ENCODE measurements at regions not wholly inside any gene's neighbourhood (a gene's known extent, or its start where the extent isn't known, plus 50 kb on each side); places are given as distances from the start of the nearest gene placed in this dataset.

DNA sequence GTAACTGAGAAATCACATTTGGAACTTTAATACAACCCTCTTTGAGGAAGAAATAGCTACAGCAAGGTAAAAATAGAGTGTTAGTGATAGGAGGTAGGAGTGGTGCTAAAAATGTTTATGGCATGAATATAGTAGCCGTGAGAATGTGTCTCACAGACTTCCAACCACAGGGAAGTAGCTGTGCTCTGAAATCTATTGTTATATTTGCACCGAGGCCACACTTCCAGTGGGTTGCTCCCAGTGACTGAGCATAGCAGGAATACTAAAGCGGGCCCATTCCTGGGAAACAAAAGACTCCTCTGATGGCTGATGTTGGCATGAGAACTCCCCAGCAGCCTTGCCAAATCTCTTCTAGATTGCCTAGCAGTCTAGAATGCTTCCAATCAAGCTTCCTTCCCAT is 174.1 kb upstream of the PLXNC1 start:
- TF ChIP-seq CEBPB (tag; IDR thresholded peaks at IDR 0.05) (no peak), POLR2A (conservative IDR thresholded peaks at IDR 0.05) (no peak), CTCF (IDR thresholded peaks at IDR 0.05 in 2 of 3, conservative IDR thresholded peaks at IDR 0.05 in 1 of 3; ENCODE audit: insufficient read depth in 2 of 3, low read depth in 1 of 3, low read length in 3 of 3) (no peak)
- TF ChIP-seq, protein P1, sequence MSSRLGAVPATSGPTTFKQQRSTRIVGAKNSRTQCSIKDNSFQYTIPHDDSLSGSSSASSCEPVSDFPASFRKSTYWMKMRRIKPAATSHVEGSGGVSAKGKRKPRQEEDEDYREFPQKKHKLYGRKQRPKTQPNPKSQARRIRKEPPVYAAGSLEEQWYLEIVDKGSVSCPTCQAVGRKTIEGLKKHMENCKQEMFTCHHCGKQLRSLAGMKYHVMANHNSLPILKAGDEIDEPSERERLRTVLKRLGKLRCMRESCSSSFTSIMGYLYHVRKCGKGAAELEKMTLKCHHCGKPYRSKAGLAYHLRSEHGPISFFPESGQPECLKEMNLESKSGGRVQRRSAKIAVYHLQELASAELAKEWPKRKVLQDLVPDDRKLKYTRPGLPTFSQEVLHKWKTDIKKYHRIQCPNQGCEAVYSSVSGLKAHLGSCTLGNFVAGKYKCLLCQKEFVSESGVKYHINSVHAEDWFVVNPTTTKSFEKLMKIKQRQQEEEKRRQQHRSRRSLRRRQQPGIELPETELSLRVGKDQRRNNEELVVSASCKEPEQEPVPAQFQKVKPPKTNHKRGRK (tag; IDR thresholded peaks at IDR 0.05): no peak

Measured in K562 (cell line).